Choroid plexus epithelial cell (primary cell): ENCODE measurements at regions not wholly inside any gene's neighbourhood (a gene's known extent, or its start where the extent isn't known, plus 50 kb on each side); places are given as distances from the start of the nearest gene placed in this dataset.
A peak's percentile ranks its signal among the peaks of the same experiment; 100 is the strongest.

Source experiments
- DNase-seq: peaks from one replicate; pipeline ENCODE4 v3.0.0-alpha.2; 2010; ENCODE audit warnings: low read depth
- H3K4me3 ChIP-seq: 2 replicates; pipeline ENCODE4 v1.5.1; 2011; ENCODE audit warnings: low read depth, mild to moderate bottlenecking, control low read depth, low read length, moderate library complexity
- CTCF ChIP-seq: conservative IDR thresholded peaks from 2 replicates; pipeline ENCODE4 v1.5.1; 2011; ENCODE audit warnings: low read depth, mild to moderate bottlenecking, control low read depth, inconsistent platforms, low read length, moderate library complexity

GRCh38 chr6:133740816-133741215 lies 148.1 kb upstream of the TCF21 start:
- no peak overlapping the region for H3K4me3 ChIP-seq
- TF ChIP-seq CTCF = no peak
- DNase-seq = no peak

- DNase-seq = peak; percentile 69
- TF ChIP-seq CTCF = no peak
- H3K4me3 ChIP-seq = no peak overlapping the region
These were observed 147.5 kb upstream of the TCF21 start for GRCh38 chr6:133741375-133741861.

GRCh38 chr6:133743621-133744020 lies 145.3 kb upstream of the TCF21 start:
- no peak overlapping the region for H3K4me3 ChIP-seq
- DNase-seq = no peak
- no peak for TF ChIP-seq CTCF

GRCh38 chr6:133746417-133746770 lies 142.5 kb upstream of the TCF21 start:
- TF ChIP-seq CTCF = no peak
- DNase-seq = no peak

GRCh38 chr6:133748628-133749027 lies 140.3 kb upstream of the TCF21 start:
- DNase-seq = no peak
- TF ChIP-seq CTCF = no peak
- H3K4me3 ChIP-seq = no peak overlapping the region

More at GRCh38 chr6:133746417-133746770, 142.5 kb upstream of the TCF21 start:
- H3K4me3 ChIP-seq = no peak overlapping the region

- H3K4me3 ChIP-seq = no peak overlapping the region
- TF ChIP-seq CTCF = no peak
- no peak for DNase-seq
These were observed 139.5 kb upstream of the TCF21 start for GRCh38 chr6:133749427-133749826.

GRCh38 chr6:133752129-133752528 lies 136.8 kb upstream of the TCF21 start:
- TF ChIP-seq CTCF = no peak
- H3K4me3 ChIP-seq = no peak overlapping the region
- no peak for DNase-seq
